Parathyroid adenoma (tissue), 2 donors: ENCODE measurements at regions not wholly inside any gene's neighbourhood (a gene's known extent, or its start where the extent isn't known, plus 50 kb on each side); places are given as distances from the start of the nearest gene placed in this dataset.

Experiments
- H2AFZ ChIP-seq: fragments of 300-600 bp; sonication (generic); one replicate; pipeline ENCODE4 v1.7.0; 2017; ENCODE audit warnings: antibody characterized with exemption, mild to moderate bottlenecking
- H3K27ac ChIP-seq: fragments of 300-600 bp; sonication (generic); one replicate; pipeline ENCODE4 v1.7.0; 2017
- H3K27me3 ChIP-seq: fragments of 300-600 bp; sonication (generic); one replicate; pipeline ENCODE4 v1.7.0; 2017; ENCODE audit warnings: low read length; ENCODE audit not compliant: control insufficient read depth, insufficient read depth
- H3K36me3 ChIP-seq: fragments of 300-600 bp; sonication (generic); one replicate; pipeline ENCODE4 v1.7.0; 2017; ENCODE audit warnings: low read length; ENCODE audit not compliant: control insufficient read depth, insufficient read depth
- H3K4me1 ChIP-seq: fragments of 300-600 bp; sonication (generic); one replicate; pipeline ENCODE4 v1.7.0; 2017; ENCODE audit warnings: control low read depth
- H3K4me2 ChIP-seq: fragments of 300-600 bp; sonication (generic); one replicate; pipeline ENCODE4 v1.7.0; 2017; ENCODE audit warnings: low read length
- H3K4me3 ChIP-seq: fragments of 300-600 bp; sonication (generic); one replicate; pipeline ENCODE4 v1.7.0; 2017; ENCODE audit warnings: low read depth, low read length
- H3K79me2 ChIP-seq: fragments of 300-600 bp; sonication (generic); one replicate; pipeline ENCODE4 v1.7.0; 2017; ENCODE audit warnings: control low read depth
- H3K9ac ChIP-seq: fragments of 300-600 bp; sonication (generic); one replicate; pipeline ENCODE4 v1.7.0; 2017; ENCODE audit warnings: mild to moderate bottlenecking
- H3K9me3 ChIP-seq: fragments of 300-600 bp; sonication (generic); one replicate; pipeline ENCODE4 v1.7.0; 2017; ENCODE audit warnings: low read length; ENCODE audit not compliant: control insufficient read depth
- CTCF ChIP-seq: fragments of 300-600 bp; sonication (generic); IDR thresholded peaks from one replicate; pipeline ENCODE4 v1.7.0; 2017; ENCODE audit warnings: antibody characterized with exemption, mild to moderate bottlenecking
- donor health status: primary hyperparathyroidism.

GRCh38 chr10:31090894-31091607 lies 59.4 kb upstream of the ZNF438 start:
- Histone ChIP-seq H3K36me3 (no peaks in the 10 kb centered on the region), H3K4me2 (no peak overlapping the region), H3K27ac (no peak overlapping the region), H2AFZ (no peak overlapping the region), H3K9me3 (no peaks in the 10 kb centered on the region), H3K9ac (no peak overlapping the region), H3K4me1 (no peaks in the 10 kb centered on the region), H3K4me3 (no peak overlapping the region), H3K79me2 (no peaks in the 10 kb centered on the region), H3K27me3 (no peaks in the 10 kb centered on the region)
- no peak for TF ChIP-seq CTCF

GRCh38 chr10:31095677-31096560 lies 64.3 kb upstream of the ZNF438 start:
- Histone ChIP-seq H3K4me3 (no peak overlapping the region), H3K27ac (no peak overlapping the region), H3K27me3 (no peaks in the 10 kb centered on the region), H3K4me1 (no peaks in the 10 kb centered on the region), H3K9me3 (no peaks in the 10 kb centered on the region), H3K79me2 (no peaks in the 10 kb centered on the region), H3K4me2 (no peak overlapping the region), H3K36me3 (no peaks in the 10 kb centered on the region), H2AFZ (no peak overlapping the region), H3K9ac (no peak overlapping the region)
- no peak for TF ChIP-seq CTCF

- Histone ChIP-seq H3K36me3 (no peaks in the 10 kb centered on the region), H3K9me3 (no peaks in the 10 kb centered on the region), H2AFZ (no peak overlapping the region), H3K4me2 (no peak overlapping the region), H3K9ac (no peak overlapping the region), H3K4me1 (no peaks in the 10 kb centered on the region), H3K4me3 (no peak overlapping the region), H3K27ac (no peak overlapping the region), H3K27me3 (no peaks in the 10 kb centered on the region), H3K79me2 (no peaks in the 10 kb centered on the region)
- no peak for TF ChIP-seq CTCF
Observed at GRCh38 chr10:31098046-31098445, 66.4 kb upstream of the ZNF438 start.

- no peaks in the 10 kb centered on the region for H3K27me3 ChIP-seq
- no peak for TF ChIP-seq CTCF
Observed at GRCh38 chr10:31099094-31099493, 67.4 kb upstream of the ZNF438 start.

More at GRCh38 chr10:31099094-31099493, 67.4 kb upstream of the ZNF438 start:
- Histone ChIP-seq H3K9ac (no peak overlapping the region), H3K4me2 (no peak overlapping the region), H3K9me3 (no peaks in the 10 kb centered on the region), H3K36me3 (no peaks in the 10 kb centered on the region), H2AFZ (no peak overlapping the region), H3K79me2 (no peaks in the 10 kb centered on the region), H3K4me1 (no peaks in the 10 kb centered on the region), H3K27ac (no peak overlapping the region), H3K4me3 (no peak overlapping the region)
